ENCODE measurements at regions not wholly inside any gene's neighbourhood (a gene's known extent, or its start where the extent isn't known, plus 50 kb on each side); places are given as distances from the start of the nearest gene placed in this dataset.

DNA sequence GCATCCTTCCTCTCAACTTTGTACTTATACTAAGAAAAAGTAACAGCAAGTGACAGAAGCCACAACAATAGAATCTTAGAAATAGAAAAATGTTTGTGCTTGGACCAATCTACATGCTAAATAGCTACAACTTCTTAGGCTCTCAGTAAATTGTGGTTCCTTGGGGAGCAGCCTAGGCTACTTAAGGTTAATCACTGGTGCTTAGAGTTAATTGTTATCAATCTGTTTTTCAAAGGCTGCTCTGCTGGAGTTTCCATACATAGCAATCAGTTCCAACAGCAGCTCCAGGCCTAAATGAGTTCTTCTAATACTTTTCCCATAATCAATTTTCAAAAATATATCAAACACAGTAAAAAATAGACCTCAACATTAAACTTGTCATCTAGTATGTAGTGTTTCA, 571.4 kb downstream of the EPHA7 start:
- ChIA-PET CTCF (ENCODE audit: partially characterized antibody) (interaction anchor here (0.6 to 1.6 kb wide), 3 partner anchors 10 to 29 kb away, joined by 3 to 5 read pairs (median 4); no protein-coding TSS in a partner anchor), POLR2A (ENCODE audit: partially characterized antibody) (no interaction called here)
- Histone ChIP-seq H2BK15ac (ENCODE audit: low read length) (no peak overlapping the region), H3K9ac (replicated peaks in 1 of 4; ENCODE audit: extremely low read depth in 1 of 4, low read depth in 3 of 4, low read length in 3 of 4) (no peak overlapping the region), H3K23ac (ENCODE audit: insufficient read length) (no peak overlapping the region), H3K14ac (ENCODE audit: insufficient read length) (no peak overlapping the region), H3K27me3 (replicated peaks in 1 of 4; ENCODE audit: control insufficient read depth in 3 of 4, extremely low read depth in 1 of 4, insufficient read depth in 3 of 4, low read length in 3 of 4) (peaks cover 28 to 49% (median 43%) of the 10 kb centered on the region in 4 experiments), H4K5ac (ENCODE audit: insufficient read length, low read depth, low read length) (no peak overlapping the region), H4K91ac (replicated peaks; ENCODE audit: insufficient read length, low read length) (no peak overlapping the region), H2BK120ac (replicated peaks; ENCODE audit: low read depth, low read length) (no peak overlapping the region), H3K56ac (replicated peaks; ENCODE audit: insufficient read length, low read depth, low read length) (no peak overlapping the region), H3K4me1 (replicated peaks in 1 of 4; ENCODE audit: control insufficient read depth in 3 of 4, insufficient read depth in 4 of 4, low read length in 3 of 4) (peaks cover 0 to 8% (median 6%) of the 10 kb centered on the region in 4 experiments; a peak in 4 of 7 replicates), H3K79me2 (ENCODE audit: control insufficient read depth in 1 of 2, insufficient read depth in 2 of 2, low read length in 2 of 2) (no peaks in the 10 kb centered on the region), H3K9me3 (ENCODE audit: insufficient read depth in 2 of 2, low read depth in 1 of 2, low read length in 1 of 2) (no peaks in the 10 kb centered on the region), H2BK12ac (ENCODE audit: low read depth, low read length) (peak overlapping the region; percentile 69), H2AFZ (ENCODE audit: low read length) (no peak overlapping the region), H3K27ac (ENCODE audit: low read depth, low read length) (no peak overlapping the region), H3K4me2 (ENCODE audit: insufficient read depth in 1 of 2, low read depth in 2 of 2, low read length in 2 of 2) (peak overlapping the region; percentile 15 to 52; a peak in 3 of 4 replicates), H3K4me3 (ENCODE audit: extremely low read depth in 1 of 4, insufficient read depth in 2 of 4, low read depth in 3 of 4, low read length in 4 of 4) (peak overlapping the region in 1 of 4 experiments; percentile 32; a peak in 2 of 8 replicates), H4K20me1 (replicated peaks in 1 of 2; ENCODE audit: control insufficient read depth in 1 of 2, insufficient read depth in 2 of 2, low read length in 2 of 2) (peaks cover 1 to 2% of the 10 kb centered on the region in 2 experiments), H3K23me2 (ENCODE audit: low read depth, low read length) (no peaks in the 10 kb centered on the region), H3K4ac (replicated peaks; ENCODE audit: insufficient read length, low read depth, low read length) (no peak overlapping the region), H2BK20ac (ENCODE audit: low read length) (0 out of 2 replicates have a peak overlapping the region, but pooled peaks have one; percentile 22), H2BK5ac (ENCODE audit: low read depth, low read length) (no peak overlapping the region), H3K36me3 (ENCODE audit: control insufficient read depth in 2 of 4, insufficient read depth in 4 of 4, low read length in 3 of 4) (no peaks in the 10 kb centered on the region), H3K79me1 (ENCODE audit: low read depth, low read length) (no peaks in the 10 kb centered on the region), H3K18ac (ENCODE audit: extremely low read depth, low read length) (no peak overlapping the region; the same call in 1 of the 2 replicates), H2AK5ac (ENCODE audit: low read depth, low read length) (no peak overlapping the region), H4K8ac (ENCODE audit: extremely low read depth, insufficient read depth, low read length) (no peak overlapping the region)
- DNase-seq (ENCODE audit: low read depth in 1 of 2, low spot score in 2 of 2) (no peak), FAIRE-seq (no peak)
- peak in 1 of 2 experiments; percentile 50; a peak in 1 of 3 replicates for TF ChIP-seq EP300 (IDR thresholded peaks at IDR 0.05; ENCODE audit: borderline replicate concordance in 1 of 2, low read depth in 2 of 2, low read length in 2 of 2)
- TF ChIP-seq CBX8 (IDR thresholded peaks at IDR 0.05; ENCODE audit: borderline replicate concordance, low read depth, low read length) = no peak
- peak; percentile 99 for TF ChIP-seq NANOG (IDR thresholded peaks at IDR 0.05; ENCODE audit: insufficient read depth, low read depth, low read length, poor library complexity, severe bottlenecking)
- 0 out of 2 replicates have a peak, but pooled peaks have one; percentile 10 for TF ChIP-seq TCF12 (IDR thresholded peaks at IDR 0.05; ENCODE audit: low read depth, low read length)
- 0 out of 2 replicates have a peak, but pooled peaks have one; percentile 20 for TF ChIP-seq SP1 (IDR thresholded peaks at IDR 0.05; ENCODE audit: low read depth, low read length)
- no peak for TF ChIP-seq SP4 (IDR thresholded peaks at IDR 0.05; ENCODE audit: low read length)

Measured in H1 (cell line).